ENCODE measurements at regions not wholly inside any gene's neighbourhood (a gene's known extent, or its start where the extent isn't known, plus 50 kb on each side); places are given as distances from the start of the nearest gene placed in this dataset.
A peak's percentile ranks its signal among the peaks of the same experiment; 100 is the strongest.

DNA sequence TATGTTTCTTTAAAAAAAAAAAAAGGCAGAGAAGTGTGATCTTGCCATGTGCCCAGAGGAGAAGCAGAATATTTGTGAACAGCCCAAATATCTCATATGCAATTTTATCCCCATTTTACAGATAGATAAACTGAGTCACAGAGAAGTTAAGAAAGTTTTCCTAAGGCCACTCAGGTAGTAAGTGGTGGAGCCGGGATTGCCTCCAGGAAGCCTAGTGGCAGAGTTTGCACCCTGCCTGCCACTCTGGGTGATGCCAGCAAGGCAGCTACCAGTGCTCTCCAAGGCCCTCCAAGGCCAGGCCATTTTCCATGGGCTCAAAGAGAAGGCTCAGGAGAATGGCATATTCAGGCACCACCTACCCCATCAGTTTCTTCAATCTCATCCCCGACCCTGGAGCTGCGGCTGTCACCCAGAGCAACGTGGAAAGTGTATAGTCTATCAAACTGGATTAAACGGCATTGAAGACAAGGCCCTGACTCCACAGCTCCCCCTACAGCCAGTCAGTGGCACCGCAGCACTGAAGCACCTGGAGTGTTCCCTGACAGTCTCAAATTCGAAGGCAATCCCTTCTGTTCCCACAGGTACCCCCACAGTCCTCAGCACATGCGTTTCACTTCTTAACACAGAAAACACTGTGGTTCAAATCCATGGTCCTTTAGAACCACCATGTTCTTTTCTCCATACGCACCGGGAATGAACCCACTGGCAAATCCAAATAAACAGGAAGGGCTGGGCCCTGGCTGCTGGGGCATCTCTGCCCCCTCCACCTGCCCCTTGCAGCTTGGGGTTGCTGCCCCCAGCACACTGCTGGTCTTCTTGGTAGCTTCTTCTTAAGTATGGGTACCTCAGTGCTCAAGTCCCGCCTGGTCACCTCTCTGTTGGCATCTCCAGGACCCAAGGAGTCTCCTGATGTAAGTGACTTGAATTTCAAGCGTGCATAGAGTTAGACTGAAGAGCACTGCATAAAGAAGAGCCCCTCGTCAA is 175.3 kb downstream of the INHBB start:
- TF ChIP-seq, protein P1, sequence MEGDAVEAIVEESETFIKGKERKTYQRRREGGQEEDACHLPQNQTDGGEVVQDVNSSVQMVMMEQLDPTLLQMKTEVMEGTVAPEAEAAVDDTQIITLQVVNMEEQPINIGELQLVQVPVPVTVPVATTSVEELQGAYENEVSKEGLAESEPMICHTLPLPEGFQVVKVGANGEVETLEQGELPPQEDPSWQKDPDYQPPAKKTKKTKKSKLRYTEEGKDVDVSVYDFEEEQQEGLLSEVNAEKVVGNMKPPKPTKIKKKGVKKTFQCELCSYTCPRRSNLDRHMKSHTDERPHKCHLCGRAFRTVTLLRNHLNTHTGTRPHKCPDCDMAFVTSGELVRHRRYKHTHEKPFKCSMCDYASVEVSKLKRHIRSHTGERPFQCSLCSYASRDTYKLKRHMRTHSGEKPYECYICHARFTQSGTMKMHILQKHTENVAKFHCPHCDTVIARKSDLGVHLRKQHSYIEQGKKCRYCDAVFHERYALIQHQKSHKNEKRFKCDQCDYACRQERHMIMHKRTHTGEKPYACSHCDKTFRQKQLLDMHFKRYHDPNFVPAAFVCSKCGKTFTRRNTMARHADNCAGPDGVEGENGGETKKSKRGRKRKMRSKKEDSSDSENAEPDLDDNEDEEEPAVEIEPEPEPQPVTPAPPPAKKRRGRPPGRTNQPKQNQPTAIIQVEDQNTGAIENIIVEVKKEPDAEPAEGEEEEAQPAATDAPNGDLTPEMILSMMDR (IDR thresholded peaks at IDR 0.05 in 4 of 5, conservative IDR thresholded peaks at IDR 0.05 in 1 of 5), result peak; percentile 73 to 87 (median 79)
- TF ChIP-seq POLR2A (IDR thresholded peaks at IDR 0.05), result no peak
